ENCODE measurements at regions not wholly inside any gene's neighbourhood (a gene's known extent, or its start where the extent isn't known, plus 50 kb on each side); places are given as distances from the start of the nearest gene placed in this dataset.

- TF ChIP-seq CTCF (conservative IDR thresholded peaks at IDR 0.05 in 1 of 2, IDR thresholded peaks at IDR 0.05 in 1 of 2; ENCODE audit: low read depth in 1 of 2, low read length in 2 of 2), result no peak
- TF ChIP-seq EZH2 (IDR thresholded peaks at IDR 0.05; ENCODE audit: low read length, missing control alignments), result no peak
Observed at GRCh38 chr12:85603556-85603955, 232.7 kb downstream of the RASSF9 start.
